GM18867 (cell line): ENCODE measurements at regions not wholly inside any gene's neighbourhood (a gene's known extent, or its start where the extent isn't known, plus 50 kb on each side); places are given as distances from the start of the nearest gene placed in this dataset.

Experiments
- ATAC-seq: cut with Tn5 transposase; IDR thresholded peaks from one replicate; pipeline ENCODE4 v1.9.1; 2021; ENCODE audit warnings: mild to moderate bottlenecking, moderate library complexity; ENCODE audit not compliant: unreplicated experiment

DNA sequence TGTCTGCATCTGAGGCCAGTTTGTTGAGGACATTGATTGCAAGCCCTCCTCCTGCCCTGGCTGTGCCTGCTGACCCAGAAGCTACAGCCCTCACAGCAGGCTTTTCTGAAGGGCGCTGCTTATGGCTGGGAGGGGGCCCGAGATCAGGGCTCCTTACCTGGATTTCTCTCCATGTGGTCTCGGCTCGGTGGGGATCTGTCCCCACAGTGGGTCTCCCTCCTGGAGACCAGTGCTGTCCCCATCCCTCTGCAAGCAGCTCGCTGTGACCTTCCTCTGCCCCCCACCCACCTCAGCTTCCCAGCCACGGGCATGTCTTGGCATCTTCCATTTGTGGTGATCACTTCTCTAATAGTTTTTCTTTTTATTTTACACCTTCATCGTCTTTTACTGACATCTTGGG, 357.9 kb downstream of the IRX2 start:
- ATAC-seq = no peak

DNA sequence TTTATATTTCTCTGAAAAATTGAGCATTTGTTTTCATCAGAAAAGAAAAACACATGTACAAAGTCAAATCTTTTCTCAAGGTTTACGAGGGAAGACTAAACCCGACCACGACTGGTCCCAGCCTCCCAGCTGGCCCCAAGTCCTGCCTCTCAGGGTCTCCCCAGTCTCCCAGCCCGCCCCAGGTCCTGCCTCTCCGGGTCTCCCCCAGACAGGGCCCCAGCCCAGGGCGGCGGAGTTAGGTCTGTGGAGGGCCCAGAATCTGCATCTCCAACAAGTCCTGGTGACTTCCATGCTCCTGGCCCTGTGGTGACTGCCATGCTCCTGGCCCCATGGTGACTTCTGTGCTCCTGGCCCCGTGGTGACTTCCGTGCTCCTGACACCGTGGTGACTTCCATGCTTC, 359.9 kb downstream of the IRX2 start:
- no peak for ATAC-seq

DNA sequence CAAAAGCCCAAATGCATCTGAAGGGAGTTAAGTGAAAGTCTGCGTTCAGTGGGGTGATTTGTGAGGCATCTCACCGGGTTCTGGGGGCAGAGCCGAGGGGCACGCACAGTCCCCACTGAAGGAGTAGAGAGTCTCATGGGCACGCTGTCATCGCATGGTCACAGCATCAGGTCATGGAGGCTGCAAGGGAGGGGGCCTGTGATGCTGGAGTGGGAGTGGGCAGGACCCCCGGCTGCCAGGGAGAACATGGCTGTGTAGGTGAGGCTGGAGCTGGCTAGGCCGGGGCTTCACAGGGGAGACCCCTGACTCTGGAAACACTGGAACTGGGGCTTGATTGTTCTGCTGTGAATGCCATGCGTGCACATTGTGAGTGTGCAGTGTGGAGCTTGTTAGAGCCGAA, 360.5 kb downstream of the IRX2 start:
- no peak for ATAC-seq

DNA sequence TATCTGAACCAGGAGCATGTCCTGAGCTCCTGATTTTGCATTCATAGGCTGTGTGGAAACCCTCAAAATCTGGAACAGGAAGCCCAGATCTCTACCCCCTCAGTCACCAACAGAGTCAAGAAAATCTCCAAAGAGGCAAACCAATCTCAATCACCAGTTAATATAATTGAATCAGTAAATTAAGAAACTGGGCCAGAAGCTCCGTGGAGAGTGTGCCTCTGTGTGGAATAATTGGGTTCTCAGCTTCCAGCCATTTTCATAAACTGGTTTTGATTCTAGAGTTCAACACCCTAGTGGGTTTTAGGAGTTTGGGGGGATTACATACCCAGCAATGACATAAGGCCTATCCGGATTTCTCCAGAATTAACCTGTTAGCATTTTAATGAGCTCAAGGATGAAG, 362.9 kb downstream of the IRX2 start:
- no peak for ATAC-seq

DNA sequence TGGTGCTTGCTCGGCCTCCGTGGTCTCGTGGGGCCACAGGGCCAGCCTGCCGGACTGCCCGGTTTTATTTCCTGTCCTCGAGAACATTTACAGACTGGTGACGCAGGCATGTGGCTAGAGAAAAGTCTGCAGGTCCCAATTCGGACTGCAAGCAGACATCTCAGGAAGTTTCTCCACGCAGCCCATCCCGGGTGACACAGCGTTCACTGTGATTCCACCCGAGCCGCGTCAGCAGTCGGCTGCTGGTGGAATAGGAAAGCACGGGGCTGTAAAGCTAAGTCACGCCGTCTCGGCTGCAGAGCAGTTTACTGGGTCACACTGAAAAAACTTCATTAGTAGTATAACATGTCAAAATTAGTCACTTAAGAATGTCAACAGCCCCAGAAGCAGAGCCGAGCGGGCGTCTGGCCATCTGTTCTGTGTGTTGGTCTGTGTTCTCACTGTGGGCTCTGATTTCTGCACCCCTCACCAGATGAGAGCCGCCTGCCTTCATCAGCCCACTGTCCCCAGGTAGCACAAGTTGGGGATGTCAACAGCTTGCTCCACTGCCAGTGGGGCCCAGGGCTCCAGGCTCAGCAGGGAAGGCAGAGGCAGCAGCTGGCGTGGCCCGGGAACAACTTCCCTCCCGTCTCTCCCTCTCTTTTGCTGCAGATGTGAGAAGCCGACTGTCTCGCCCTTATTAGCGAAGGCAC, 363.7 kb downstream of the IRX2 start:
- no peak for ATAC-seq

DNA sequence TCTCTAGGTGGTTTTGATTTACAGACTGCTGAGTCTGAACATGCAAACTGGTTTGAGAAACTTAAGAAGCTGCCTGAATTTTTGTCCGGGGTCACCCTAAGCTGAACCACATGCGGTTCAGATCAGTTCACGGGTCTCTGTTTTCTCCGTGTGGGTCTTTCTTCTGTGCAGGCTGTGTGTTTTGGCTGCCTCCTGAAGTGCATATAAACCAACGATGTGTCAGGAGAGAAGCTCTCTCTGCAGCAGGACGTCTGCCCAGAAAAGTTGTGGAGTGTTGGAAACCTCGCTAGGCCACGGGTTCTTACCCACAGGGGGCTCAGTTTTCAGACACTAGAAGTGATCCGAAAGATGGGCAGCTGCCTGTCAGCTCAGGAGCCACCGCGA, 364.2 kb downstream of the IRX2 start:
- no peak for ATAC-seq

DNA sequence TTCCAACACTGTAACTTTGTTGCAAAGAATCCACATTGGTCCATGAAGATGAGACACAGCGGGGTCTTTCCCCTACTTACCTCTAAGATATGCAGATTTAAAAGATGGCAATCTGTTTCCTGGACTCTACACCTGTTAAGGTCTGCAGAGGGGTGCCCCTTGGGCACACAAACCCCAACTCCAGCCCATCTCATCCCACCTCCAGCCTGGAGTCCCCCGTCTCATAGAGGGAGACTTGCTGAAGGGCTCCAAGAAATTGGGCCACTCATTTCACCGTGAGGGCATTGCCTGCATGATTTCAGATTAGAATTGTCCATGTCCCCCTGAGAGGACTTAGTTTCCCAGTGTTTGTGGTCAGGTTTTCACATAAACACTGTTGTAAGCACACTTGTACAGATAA, 365.7 kb downstream of the IRX2 start:
- no peak for ATAC-seq

DNA sequence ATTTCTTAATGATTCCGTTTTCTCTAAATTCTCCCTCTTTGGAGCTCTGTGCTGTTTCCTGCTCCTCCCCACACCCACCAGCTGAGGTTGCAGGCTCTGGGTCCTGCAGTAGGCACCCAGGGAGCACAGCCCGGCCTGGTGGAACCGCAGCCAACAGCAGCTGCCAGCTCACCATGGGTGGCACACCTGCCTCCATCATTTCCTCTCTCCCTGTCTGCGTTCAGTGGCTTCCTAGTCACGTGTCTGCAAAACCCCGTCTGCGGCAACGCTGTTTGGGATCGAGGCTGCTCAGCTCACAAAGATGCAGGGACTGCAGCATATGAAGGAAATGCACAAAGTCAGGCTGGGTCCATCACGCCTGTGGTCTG, 367.8 kb downstream of the IRX2 start:
- no peak for ATAC-seq

DNA sequence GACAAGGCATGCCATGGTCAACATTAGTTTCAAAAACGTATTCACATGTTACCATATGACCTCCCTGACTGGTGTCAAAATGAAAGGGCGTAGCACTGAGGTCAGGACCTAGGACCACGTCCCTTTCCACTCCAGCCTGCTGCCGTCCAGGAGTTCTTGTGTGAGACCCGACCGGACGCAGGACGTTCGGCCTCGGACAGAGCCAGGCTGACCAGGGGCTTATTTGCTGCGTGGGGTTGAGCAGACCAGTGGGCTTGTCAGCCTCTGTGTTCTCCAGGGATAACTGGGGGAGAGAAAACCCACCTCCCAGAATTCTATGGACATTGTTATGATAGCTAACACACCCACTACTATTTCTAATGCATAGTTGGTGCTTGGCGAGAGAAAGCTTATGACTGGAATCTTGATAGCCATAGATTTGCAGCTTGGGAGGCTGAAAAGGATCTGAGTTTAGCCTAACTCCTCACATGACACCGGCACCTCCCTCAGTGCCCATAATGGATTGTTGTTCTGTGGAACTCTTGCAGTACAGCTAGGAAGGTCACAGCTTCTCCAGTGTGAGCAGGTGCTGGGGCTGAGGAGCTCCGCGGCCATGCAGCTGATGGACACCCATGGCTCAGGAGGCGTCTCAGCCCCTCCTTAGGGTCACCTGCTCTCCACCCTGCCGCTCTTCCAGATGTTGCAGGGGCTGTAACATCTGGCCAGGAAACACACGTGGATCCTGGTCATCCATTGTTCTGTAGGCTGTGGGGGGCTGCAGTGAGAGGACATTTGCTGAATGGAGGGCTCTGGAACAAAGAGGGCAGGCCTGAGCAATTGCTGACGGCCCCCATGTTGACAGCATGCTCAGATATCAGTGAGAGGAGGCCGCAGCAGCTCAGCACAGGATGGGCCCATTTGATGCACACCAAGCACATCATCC, 368.4 kb downstream of the IRX2 start:
- ATAC-seq = no peak

DNA sequence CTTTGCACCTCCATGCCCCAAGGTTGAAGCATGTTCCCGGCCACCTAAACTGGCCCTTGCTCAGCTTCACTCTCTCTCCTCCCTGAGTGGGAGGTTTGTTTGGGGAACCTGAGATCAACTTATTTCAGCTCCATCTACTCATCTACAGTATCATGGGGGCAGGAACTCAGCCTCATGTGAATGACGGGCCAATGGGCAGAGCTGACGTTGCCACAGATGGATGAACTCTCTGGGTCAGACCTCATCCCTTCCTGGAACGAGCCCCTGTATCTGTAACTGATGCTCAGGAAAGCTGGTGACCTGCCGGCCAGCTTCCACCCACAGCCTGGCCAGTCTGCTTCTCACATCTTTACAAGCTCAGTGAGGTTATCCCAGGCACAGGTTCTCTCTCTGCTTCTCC, 369.6 kb downstream of the IRX2 start:
- ATAC-seq = no peak

DNA sequence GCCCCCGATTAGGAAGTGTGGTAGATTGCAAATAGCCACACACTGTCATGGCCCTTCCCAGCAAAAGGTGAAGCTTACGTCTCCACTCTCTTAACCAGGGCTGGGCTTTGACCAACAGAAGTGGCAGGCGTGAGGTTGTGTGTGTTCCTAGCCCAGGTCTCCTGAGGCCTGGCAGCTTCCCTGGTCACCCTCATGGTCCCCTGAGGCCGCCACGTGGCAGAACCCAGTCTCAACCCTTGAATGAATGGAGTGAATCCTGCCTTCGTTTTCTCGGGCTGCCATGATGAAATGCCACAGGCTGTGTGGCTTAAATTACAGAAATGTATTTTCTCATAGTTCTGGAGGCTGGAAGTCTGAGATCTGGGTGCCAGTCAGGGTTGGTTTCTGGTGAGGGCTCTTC, 370.4 kb downstream of the IRX2 start:
- ATAC-seq = no peak

DNA sequence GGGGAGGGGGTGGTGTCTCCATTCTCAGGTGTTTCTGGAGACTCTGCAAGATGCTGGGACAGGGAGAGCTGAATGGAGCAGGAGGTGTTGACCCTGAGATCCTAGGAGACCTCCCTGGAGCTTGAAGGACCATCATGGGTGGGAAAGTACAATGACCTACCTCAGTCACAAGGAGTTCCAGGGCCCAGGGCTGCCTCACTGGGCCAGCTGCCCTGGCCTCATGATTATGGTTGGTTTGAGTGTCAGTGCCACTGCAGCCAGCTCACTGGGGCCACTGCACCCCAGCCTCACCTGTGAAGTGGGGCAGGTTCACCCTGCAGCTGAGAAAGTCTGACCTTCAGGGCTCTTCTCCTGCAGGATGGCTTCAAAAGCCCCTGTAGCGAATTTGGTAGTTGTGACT, 372.5 kb downstream of the IRX2 start:
- no peak for ATAC-seq

DNA sequence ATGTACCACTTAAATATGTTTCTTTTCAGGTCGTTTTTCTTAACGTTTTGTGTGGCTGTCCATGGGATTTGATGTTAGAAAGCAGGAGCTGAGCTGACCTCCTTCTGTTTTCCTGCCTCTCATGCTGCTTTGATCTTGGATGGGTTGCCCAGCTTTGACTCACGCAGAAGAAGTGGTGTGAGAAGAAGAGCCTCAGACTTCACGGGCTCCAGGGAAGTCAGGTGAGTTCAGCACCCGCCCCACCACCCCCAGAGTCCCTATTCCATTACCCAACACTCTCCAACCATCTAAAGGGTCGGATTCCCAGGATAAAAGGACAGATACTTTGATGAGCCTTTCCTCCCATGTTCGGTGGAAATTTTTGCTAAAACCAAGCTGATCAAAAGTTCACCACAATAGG, 373.4 kb downstream of the IRX2 start:
- no peak for ATAC-seq

DNA sequence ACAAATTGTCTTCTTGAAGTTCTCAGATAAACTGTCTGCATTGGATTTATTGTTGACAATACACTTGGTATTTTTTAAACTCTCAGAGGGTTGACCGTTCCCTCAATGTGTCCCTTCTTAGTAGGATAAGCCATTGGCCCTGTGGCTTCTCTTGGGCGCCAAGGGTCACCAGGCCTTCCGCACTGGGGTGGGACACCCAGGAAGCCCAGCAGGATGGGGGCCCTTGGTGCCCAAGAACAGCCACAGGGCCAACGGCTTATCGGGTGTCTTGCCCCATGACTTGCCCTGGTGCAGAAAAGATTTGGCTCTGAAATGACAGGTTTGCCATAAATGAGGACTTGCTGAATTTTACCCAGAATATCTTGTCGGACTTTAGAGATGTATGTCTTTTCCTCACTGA, 375.0 kb downstream of the IRX2 start:
- ATAC-seq = no peak

DNA sequence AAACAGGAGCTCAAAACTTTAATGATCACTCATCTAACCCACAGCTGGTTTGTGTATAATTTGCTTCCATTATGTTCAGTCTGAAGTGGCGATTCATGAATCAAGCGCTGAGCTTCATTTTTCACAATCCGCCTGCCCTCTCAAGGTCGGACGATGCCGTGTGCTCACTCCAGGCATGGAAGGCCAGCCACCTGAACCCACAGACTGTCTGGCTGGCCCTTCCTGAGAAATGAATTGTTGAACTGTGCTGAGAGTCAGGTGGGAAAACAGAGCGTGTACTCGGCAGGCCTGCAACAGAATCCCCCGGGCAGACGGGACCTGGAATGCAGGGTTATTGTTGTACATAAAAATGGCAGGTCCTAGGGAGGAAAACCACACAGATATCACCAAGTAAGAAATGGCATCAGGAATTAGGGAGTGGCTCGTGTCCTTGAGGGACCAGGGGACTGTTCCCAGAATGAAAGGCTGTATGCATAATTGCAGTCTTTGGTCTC, 375.7 kb downstream of the IRX2 start:
- no peak for ATAC-seq

DNA sequence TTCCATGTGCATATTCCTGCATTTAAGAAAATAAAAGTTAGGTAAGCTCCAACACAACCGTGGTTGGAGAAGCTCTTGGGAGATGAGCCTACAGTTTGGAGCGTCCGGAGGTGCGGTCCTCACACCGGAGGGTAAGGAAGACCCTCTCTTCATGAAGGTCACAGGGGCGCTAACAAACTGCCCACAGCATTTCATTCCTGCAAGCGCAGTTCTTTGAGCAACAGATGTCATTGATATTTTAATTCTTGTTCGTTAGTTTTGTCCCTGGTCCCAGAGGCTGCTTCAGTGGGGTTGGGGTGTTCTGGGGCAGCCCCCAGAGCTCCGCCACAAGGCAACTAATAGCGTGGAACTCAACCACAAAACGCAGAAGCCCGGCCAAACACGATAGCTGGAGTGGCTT, 376.2 kb downstream of the IRX2 start:
- no peak for ATAC-seq

DNA sequence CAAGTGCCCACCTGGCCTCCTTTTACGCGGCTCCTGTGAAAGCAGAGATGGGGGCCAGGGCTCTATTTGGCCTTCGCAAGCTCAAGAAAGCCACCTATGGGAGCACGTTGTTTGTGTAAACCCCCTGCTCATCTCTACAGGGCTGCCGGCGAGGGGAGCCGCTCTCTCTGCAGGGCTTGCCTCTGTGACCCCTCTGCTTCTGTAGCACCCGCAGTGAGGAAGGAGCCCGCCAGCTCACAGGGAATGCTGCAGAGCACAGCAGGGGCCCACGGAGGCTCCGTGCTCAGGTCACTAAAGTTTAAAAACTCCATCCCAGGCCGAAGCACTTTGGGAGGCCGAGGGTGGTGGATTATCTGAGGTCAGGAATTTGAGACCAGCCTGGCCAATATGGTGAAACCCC, 376.8 kb downstream of the IRX2 start:
- no peak for ATAC-seq

DNA sequence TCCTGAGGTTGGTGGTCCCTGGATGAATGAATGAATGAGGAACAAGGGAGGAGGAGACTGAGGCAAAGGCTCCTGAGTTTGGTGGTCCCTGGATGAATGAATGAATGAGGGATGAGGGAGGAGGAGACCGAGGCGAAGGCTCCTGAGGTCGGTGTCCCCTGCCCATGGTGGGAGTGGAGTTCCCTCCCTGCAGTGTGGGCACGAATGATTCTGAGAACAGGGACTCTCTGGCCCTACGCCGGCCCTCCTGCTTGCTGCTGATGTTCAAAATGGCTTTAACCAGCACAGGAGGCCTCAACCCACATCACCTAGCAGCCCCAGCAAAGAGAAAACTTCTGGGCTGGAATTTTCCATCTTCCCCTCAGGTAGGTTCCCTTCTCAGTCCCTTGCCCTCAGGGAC, 377.8 kb downstream of the IRX2 start:
- ATAC-seq = no peak

DNA sequence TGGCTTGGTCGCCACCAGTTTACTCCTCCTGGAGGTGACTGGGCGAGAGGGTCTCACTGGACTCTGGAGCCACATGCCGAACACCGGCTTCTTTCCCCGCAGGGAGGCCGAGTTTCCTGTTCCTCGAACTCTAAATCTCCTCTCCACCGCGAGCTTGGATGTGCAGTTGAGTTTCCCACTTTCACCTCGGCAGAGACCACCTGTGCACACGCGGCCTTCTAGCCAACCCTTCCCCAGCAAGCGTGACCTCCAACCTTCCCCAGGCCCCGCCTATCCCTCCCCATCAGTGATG, 380.1 kb downstream of the IRX2 start:
- ATAC-seq = no peak

DNA sequence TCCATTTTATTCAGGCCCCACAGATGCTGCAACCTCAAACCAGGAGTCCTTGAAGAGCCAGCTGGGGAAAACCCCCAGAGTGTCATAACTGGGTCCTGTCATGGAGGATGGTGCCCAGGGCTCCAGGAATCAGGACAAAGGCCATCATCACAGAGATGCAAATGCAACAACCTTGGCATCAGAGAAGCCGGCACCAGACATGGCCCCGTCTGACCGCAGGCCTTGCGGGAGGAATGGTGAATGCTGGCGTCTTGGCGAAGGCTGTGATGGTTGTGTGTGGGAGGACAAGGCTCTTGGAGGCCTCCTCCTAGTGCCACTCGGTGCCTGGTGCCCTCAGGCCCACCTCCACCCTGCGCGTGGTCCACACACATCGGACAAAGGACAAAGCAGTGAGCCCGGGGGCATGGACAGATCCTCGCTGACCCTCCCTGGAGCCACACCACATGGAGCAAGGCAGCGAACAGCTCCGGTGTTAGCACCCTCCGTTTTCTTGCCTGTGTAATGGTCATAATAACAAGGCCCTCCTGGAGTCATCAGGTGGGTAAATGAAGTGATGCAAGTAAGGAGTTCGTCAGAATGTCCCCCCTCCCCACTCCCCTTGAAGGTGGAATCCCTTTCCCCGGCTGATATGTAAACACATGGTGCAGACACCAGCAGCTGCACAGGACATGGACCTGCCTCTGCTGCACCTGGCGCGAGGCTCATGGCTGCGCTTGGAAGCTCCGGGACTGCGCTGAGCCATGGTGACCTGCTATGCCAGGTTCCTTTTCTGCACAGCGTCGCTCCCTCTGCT, 380.7 kb downstream of the IRX2 start:
- no peak for ATAC-seq

DNA sequence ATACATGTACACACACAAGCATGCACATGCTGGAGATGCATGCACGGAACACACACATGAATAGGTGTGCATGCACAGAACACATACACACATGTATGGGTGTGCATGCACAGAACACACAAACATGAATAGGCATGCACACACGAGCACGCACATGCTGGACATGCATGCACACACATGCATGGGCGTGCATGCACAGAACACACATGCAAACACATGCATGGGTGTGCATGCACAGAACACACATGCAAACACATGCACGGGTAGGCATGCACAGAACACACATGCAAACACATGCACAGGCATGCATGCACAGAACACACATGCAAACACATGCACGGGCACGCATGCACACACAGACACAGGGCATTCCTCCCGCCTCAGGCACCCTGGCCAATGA, 382.3 kb downstream of the IRX2 start:
- no peak for ATAC-seq

DNA sequence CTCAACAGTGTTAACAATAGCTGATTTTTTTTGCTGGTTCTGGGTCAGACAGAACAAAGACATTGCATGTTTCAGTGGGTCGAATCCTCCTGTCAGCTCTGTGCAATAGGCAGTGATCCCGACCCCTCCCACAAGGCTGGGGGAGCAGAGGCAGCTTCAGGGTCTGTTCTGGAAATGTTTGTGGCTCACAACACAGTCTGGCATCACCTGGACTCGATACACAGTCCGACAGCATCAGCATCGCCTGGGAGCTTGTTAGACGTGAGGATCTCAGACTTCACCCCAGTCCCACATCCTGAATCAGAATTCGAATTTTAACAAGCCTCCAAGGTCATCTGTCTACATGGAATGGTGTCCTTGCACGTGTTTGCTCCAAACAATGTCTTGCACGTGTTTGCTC, 384.7 kb downstream of the IRX2 start:
- no peak for ATAC-seq
